Stimulated activated CD8-positive, alpha-beta memory T cell treated with anti-CD3 and anti-CD28 coated beads, Interleukin-7, amount 100 ng/mL, for 4 hours (primary cell): ENCODE measurements at regions not wholly inside any gene's neighbourhood (a gene's known extent, or its start where the extent isn't known, plus 50 kb on each side); places are given as distances from the start of the nearest gene placed in this dataset.
"Not testable (repeated sequence)": the region's sequence is repeated elsewhere in the genome, so short reads cannot be mapped to it uniquely, and the experiment has no call there.

Experiments used
- DNase-seq, 2 donors: peaks; one replicate each; pipeline ENCODE4 v3.0.0-alpha.2; 2020; ENCODE audit warnings: low read depth in 2 of 2

DNA sequence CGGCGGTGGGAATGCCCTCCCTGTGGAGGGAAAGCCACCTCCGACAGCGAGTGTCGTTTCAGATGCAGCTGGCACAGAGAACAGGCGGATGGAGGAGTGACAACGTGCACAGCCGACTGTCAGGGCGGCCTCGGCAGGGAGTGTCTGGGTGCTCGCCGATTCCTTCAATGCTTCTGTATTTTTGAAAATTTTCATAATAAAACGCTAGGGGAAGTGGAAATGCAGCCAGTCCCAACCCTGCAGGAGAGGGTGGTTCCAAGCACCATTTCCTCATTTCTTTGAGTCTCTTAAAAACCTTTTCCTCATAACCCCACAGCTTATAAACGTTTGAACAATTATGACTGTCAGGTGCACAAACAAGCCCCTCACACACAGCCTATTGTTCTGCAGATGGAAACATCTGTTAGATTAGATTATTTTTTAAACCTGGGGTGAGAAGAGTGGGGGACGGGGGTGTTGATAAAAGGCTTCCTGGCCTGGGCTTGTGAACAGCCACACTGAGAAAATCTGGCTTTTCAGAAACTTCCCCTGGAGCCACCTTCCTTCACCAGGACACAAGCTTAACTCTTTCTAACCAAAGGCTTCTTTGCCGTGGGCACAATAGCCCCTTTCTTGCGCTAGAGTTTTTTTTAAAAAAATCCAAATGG, 228.9 kb downstream of the ANKRD60 start:
- DNase-seq: no peak

DNA sequence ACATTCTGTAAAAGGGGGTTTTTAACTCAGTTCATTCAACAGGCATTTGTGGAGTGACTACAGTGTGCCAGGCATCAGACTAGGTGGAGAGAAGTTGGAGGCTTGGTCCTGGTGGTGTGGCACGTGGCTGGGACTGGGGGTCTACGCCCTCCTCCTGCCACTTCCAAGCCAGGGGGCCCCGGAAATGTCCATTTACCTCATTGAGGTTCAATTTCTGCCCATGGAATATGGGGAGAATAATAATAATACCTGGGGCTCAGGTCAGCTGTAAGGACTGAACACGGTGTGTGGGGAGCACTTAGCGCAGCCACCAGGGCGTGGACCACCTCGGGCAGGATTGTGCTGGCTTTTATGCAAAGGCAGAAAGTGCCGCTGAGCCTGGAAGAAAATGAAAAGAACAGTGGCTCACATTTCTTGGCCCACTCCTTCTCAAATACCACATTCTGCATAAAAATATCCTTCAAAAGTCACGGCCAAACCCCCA, 229.4 kb downstream of the ANKRD60 start:
- DNase-seq: no peak

DNA sequence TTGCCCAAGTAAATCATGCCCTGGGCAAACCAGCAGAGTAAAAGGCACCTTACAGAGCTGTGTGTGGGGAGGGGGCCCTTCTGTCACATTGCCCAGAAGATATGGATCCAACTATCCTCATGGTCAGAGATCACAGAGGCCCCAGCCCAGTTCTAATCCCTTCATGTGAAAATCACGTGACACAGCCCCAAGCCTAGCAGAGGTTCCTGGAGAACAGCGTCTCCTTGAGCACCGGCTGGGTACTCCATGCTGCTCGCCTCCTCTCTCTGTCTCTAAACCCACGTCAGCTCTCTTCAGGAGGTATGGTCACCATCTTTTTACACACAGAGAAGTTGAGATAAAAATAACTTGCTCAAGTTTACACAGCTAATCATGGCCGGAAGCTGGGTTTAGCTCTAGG, 230.2 kb downstream of the ANKRD60 start:
- no peak for DNase-seq

DNA sequence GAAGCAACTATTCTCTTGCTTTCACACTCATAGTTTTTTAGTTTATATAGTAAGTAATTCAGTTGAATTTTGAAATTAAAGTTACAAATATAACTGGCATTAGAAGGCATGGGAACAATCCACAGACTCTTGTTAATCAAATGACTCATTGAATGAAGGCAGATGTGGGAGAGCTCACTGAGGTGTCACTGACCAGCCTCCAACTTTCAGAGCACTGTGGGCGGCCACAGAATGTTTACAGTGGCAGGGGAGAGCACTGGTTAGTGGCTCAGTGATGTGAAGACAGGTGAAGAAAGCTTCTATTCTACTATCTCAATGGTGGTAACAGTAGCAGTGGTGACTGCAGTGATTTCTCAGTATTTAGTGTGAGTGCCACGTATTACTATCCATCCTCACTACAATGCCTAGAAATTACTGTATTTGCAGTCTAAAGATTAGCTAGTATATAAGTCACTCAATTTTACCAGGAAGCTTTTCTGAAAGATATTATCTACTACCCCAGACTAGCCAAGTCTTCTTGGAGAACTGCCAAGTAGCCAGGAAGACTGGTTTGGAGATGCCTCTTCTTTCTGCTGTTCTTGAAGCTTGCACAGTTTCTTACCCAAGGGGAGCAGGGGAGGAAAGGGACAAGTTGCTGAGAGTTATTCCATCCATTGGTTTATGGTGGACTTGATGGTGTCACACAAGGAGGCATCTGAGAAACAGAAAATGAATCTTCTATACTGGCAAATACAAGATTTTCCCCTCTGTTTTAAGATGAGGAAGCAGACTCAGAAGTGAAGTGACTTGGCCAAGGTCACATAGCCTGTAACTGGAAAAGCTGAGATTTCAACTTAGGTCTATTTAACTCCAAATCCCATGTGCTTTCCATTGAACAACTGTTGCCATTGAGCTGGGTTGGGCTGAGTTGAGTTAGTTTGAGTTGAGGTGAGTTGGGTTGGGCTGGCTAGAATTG, 231.2 kb downstream of the ANKRD60 start:
- DNase-seq: no peak

DNA sequence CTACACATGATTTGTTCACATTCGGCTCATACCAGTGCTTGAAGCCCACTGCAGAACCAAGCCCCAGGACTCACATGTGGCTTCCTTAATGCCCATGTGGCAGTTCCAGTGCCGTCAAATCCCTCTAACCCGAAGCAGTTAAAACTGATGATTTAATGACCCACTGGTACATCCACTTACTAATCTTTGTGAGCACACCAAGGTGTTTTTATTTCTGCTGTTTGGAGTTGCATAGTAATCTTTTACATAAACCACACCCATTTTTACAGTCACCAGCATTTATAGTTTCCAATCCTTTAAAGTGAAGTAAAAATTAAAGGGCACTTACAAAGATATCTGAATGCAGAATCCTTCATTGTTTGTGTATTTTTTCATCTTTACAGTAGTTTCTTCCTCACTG, 232.0 kb downstream of the ANKRD60 start:
- no peak for DNase-seq

DNA sequence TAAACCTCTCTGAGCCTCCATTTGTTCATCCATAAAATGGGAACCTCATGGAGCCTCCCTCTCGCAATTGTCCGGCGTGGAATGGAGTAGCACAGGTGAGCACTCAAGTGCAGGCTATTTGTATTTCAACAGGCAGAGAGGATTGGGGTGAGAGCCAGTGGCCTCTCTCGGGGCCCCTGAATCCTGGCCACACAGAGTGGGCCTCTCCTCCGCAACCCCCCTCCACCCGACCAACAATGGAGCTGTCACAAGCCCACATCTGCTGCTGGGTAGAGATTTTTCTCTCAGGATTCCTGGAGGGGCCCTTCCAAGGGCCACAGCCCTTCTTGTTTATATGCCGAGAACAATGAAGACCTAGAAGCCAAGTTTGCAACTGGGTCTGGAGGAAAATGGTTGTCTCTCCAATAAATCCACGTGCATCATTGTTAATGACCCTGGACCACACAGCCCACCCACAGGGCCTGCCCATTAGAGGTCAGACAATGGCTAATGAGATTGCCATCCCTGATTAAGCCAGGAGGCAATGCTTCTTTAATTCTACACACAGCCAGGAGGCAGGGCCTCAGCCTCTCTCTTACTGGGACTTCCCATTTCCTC, 233.0 kb downstream of the ANKRD60 start:
- DNase-seq: no peak

DNA sequence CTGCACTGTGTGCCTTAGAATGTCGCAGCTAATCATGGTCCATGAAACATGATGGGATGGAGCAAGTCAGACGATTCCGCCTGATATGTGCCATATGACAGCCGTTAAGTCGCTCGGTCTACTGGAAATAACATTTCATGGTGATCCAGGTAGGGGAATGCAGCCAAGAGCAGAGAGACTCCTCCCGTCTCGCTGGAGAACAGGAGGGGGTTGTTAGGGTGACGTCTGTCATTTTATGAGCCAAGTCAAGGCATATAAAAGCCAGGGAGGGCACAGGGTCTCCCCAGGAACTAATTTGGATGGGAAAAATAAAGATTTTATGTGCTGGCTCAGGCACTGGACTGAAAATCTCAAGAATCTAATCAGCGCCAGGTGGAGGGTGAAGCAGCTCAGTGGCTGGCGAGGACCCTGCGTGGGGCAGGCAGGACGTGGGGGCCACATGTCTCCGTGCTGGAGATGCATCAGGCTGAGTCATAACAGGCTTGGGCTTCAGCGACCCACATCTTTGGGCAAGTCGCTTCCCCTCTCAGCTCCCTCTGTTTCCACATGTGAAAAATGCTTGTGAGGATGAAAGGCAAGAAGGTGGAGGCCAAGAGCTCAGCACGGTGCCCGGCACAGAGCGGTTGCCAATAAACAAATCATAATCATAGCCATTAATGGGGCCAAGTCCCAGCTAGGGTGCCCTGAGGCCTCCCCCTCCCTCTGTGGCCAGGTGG, 234.6 kb downstream of the ANKRD60 start:
- no peak for DNase-seq

DNA sequence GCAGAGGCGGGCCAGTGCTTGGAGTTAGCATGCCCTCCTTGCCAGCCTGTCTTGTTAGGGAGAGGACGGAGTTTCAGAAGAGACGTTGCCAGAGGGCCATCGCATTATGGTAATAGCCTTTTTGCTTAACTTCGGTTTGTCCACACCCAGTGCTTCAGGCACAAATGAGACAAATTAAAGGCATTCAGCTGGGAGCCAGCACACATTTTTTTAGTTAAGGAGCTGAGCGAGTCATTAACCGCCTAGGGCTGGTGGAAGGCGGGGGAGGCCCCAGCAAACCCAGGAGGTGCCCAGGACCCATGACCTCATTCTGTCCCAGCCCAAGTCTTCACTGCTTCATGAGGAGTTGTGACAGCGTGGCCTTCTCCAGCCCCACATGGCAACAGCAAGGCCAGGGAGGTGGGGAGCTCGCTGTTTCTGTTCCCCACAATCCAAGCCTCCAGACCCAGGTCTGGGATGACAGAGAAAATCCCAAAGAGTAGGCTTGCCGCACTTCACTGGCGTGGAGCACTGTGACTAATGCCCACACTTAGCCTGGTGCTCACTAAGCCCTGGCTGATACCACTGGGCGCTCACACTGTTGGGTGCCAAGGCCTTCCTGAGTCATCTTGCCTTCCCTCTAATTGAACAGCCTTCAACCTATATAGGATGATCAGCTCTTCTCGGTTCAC, 237.1 kb downstream of the ANKRD60 start:
- no peak for DNase-seq

DNA sequence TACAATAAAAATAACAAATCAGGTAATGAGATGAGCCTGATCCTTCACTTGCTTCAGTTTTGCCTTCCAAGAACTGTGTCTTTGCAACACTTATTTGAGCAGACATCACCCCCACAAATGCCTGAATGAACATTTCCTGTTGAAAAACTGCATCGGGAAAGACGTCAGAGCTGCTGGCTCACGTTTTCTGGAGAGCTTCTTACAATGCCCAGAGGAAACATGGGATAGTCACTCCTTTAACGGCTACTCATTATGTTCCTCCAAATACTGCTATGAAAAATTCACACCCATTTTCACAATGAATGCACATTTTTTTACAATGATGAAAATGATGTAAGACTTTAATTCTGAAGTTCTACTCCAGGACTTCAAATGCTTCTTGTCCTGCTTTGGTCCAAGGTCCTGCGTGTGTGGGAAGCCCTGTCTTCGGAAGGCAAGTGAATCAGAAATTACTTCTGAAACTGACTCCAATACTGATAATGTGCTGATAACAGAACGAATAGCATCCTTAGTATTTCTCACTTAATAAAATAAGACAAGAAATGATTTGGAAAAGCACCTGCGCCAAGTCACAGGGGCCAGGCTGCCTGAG, 238.0 kb downstream of the ANKRD60 start:
- no peak for DNase-seq

DNA sequence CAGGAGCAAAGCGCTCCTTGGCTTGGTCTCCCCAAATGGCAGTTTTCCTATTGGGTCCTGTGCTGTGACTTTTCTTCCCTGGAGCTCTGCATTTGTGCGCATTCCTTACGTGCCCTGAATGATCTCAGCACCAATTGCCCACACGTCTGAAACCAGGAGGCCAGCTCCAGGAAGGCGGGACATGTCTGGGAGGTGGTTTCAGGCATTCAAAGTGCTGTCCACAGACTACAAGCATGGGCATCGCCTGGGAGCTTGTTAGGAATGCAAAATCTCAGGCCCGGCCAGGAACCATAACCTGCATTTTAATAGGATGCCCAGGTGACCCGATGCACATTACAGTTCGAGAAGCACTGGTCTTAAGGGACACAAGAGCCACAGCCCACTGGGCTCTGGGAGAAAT, 239.6 kb downstream of the ANKRD60 start:
- DNase-seq: no peak

DNA sequence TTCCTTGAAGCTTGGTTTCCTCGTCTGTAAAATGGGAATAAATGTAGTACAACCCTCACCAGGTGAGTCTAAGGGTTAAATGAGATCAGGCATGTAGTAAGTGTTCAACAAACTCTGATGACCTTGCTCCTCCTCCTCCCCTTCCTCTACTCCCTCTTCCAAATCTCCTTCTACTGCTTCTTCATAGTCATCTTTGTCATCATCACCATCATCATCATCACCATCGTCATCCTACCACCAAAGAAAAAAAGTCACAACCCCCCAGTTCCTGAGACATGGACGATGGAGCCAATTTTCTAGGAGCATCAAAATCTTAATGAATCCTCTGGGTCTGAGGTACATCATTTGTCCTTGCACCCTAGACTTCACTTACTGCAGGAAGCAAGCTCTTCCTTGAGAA, 240.0 kb downstream of the ANKRD60 start:
- DNase-seq: no peak

DNA sequence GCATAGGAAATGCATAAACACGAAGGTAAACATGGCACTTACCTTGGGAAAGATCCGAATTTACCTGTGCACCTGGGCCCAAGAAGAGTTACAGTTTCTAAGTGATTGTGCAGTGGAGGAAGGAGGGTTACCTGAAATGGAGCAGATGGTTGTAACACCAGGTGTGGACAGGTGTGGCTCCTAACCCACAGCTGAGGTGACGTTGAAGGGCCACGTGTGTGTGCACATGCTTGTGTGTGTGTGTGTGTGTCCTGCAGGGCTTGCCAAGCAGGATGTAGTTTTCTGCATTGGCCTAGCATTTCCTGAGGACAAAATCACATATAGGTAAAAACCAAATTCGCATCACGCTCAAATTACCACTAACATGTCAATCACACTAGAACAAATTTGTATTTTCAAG, 240.8 kb downstream of the ANKRD60 start:
- no peak for DNase-seq

DNA sequence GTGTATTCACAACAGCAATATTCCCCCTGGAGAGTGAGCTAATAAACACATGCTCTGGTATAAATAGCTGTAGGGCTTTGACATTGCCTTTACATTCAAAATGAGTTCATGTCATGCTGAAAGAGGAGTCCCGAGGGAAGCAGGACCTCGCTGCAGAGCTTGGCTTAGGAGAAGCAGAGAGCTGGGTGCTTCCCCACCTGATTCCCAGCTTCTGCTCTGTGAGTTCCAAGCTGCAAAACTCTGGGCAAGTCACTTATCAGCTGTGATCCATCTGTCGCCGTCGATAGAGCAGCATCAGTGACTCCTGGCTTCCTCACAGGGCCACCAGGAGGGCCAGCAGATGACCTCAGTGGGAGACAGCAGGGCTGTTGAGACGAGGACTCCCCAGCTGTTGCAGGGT, 241.8 kb downstream of the ANKRD60 start:
- no peak for DNase-seq

DNA sequence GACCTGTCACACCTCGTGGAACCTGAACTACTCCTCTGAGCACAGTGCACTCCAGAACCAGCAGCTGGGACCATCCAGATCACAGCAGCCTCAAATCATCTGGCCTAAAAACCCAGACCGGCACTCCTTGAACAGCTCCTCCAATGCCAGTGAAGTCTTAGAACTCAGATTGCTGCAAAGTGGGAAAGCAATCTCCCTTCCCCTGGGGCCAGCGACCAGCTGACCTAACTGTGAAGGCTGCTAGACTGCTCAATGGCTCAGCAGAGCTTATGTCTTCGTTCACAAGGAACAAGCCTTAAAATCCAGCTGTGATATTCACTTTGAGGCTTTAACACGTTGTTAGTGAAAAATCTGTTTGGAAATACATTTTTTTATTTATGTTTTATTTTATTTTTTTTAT, 243.2 kb downstream of the ANKRD60 start:
- DNase-seq: no peak

DNA sequence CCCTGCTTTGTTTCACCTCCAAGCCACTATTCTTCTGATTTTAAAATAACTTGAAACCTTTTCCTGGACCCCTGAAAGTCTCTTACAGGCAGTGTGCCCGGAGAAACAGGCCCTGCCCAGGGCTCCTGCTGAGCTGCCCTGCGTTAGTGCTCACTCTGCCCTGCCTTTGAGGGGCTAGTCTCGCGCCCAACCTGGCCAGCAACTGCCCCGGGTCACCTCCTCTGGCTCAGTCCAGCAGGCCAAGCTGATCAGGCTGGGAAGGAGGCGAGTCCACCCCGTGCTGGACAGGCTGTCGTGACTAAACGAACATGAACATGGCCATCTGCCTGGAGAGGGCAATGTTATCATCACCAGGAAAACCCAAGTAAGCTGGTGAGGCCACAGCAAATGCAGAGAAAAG, 245.4 kb downstream of the ANKRD60 start:
- DNase-seq: no peak

DNA sequence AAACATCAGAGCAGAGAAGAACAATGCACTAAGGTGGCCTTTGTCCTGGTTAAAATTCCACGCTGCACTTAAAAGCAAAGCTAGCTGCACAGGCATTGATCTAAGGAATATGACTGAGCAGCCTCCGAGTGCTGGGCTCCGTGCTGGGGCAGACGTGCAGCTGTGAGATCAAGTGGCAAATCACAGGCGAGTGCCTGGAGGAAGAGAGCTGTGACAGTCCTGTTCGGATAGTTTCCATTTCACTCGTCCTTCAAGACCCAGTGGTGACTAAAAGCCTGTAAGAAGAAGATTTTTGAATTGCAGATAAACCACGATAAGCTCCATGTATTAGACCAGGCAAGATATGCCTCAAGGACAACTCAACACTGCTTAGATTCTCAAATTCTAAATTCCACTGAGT, 247.9 kb downstream of the ANKRD60 start:
- no peak for DNase-seq

DNA sequence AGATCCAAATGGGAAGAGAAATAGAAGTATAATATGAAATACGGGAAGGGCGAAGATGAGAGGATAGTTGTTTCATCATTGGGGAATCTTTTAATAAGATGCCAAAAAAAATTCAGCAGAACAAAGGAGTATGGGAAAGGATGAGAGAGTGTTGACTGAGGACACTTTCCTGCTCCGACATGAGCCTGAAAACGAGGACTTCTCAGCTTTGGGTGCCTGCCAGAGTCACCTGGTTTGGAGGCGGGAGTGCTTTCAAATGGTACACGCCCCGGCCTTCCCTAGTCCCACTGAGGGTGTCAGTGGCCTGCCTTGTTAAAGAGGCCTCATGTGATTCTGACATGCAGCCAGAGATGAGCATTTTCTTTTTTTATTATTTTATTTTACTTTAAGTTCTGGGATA, 250.9 kb downstream of the ANKRD60 start:
- no peak for DNase-seq

DNA sequence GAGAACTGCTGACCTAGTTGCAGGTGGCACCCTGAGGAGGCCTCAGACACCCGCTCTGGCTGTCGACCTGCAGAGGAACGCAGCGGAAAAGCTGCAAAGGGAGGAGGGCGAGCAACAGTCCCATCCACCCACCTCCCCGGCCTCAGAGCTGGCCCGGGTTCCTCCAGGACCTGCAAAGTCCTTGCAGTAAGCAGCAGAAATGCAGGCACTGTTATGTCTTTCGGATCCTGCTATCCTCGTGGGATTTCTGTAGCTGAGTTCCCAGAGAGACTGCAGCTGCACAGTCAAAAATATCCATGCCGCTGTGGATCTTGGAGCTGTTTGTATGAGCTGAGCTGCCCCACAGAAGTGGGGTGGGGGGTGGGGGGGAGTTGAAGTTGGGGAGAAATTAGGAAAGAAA, 251.3 kb downstream of the ANKRD60 start:
- no peak for DNase-seq

DNA sequence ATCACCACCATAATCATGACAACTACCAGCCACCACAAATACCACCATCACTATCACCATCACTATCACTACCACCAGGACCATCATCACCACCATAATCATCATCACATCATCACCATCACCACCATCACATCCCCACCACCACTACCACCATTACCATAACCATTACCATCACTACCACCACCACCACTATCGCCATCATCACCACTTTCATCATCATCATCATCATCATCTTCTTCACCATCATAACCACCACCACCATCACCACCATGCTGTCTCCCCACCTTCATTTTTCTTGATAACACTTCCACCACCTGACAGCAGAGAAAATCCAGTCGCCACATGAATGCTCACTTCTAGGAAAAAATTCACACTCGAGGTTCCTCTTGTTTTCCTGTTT, 253.6 kb downstream of the ANKRD60 start:
- DNase-seq: no peak

DNA sequence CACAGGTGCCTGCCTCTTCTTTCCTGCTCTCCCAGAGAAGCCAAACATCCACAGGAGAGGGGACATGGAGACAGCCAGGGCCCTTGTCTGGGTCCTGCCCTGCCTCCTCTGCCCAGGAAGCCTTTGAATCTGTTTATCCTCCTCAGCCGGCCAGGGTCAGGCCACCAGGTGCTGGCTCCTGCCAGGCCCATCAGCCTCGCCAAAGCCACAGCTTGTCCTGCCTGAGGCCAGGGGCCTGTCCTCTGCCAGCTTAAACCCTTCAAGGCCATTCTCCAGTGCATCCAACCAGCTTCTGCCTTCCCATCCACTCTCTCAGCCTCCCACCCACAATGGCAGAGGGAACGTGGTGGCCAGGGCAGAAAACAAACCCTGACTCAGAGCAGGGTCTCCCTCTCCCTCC, 254.6 kb downstream of the ANKRD60 start:
- no peak for DNase-seq

DNA sequence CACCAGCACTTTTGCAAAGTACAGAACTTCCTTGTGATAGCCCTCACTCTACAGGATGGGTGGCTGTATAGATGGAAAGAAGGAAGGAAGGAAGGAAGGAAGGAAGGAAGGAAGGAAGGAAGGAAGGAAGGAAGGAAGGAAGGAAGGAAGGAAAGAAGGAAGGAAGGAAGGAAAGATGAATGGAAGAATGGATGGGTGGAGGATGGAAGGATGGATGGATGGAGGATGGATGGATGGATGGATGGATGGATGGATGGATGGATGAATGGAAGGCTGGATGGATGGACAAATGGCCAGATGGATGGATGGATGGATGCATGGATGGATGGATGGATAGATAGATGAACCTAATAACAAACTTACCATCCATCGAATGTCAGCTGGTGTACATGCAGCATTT, 256.9 kb downstream of the ANKRD60 start:
- DNase-seq: not testable (repeated sequence)
